ENCODE measurements at regions not wholly inside any gene's neighbourhood (a gene's known extent, or its start where the extent isn't known, plus 50 kb on each side); places are given as distances from the start of the nearest gene placed in this dataset.
"Not testable (repeated sequence)": the region's sequence is repeated elsewhere in the genome, so short reads cannot be mapped to it uniquely, and the experiment has no call there.

- H3K4me3 ChIP-seq (replicated peaks; ENCODE audit: low read depth, low read length): no peak overlapping the region
- DNase-seq (ENCODE audit: extremely low read depth, low read depth): no peak
- no peak for TF ChIP-seq CTCF (IDR thresholded peaks at IDR 0.05; ENCODE audit: low read depth, low read length, missing control alignments)
Observed at GRCh38 chr2:125746321-125747164, 909.4 kb upstream of the GYPC start.

GRCh38 chr2:125747165-125747425 is 908.9 kb upstream of the GYPC start:
- TF ChIP-seq CTCF (IDR thresholded peaks at IDR 0.05; ENCODE audit: low read depth, low read length, missing control alignments): no peak
- H3K4me3 ChIP-seq (replicated peaks; ENCODE audit: low read depth, low read length): no peak overlapping the region
- no peak for DNase-seq (ENCODE audit: extremely low read depth, low read depth)

GRCh38 chr2:125756431-125756830 is 899.5 kb upstream of the GYPC start:
- H3K4me3 ChIP-seq (replicated peaks; ENCODE audit: low read depth, low read length): no peak overlapping the region
- no peak for DNase-seq (ENCODE audit: extremely low read depth, low read depth)
- TF ChIP-seq CTCF (IDR thresholded peaks at IDR 0.05; ENCODE audit: low read depth, low read length, missing control alignments): no peak

- no peak overlapping the region for H3K4me3 ChIP-seq (replicated peaks; ENCODE audit: low read depth, low read length)
- no peak for TF ChIP-seq CTCF (IDR thresholded peaks at IDR 0.05; ENCODE audit: low read depth, low read length, missing control alignments)
- no peak for DNase-seq (ENCODE audit: extremely low read depth, low read depth)
Observed at GRCh38 chr2:125796784-125797183, 859.2 kb upstream of the GYPC start.

GRCh38 chr2:125797192-125797591 is 858.8 kb upstream of the GYPC start:
- no peak overlapping the region for H3K4me3 ChIP-seq (replicated peaks; ENCODE audit: low read depth, low read length)
- DNase-seq (ENCODE audit: extremely low read depth, low read depth): no peak
- no peak for TF ChIP-seq CTCF (IDR thresholded peaks at IDR 0.05; ENCODE audit: low read depth, low read length, missing control alignments)

- no peak for TF ChIP-seq CTCF (IDR thresholded peaks at IDR 0.05; ENCODE audit: low read depth, low read length, missing control alignments)
- no peak for DNase-seq (ENCODE audit: extremely low read depth, low read depth)
- no peak overlapping the region for H3K4me3 ChIP-seq (replicated peaks; ENCODE audit: low read depth, low read length)
Observed at GRCh38 chr2:125822746-125823145, 833.2 kb upstream of the GYPC start.

- not testable (repeated sequence) for H3K4me3 ChIP-seq (replicated peaks; ENCODE audit: low read depth, low read length); DNase-seq (ENCODE audit: extremely low read depth, low read depth)
Observed at GRCh38 chr2:125825781-125826180, 830.2 kb upstream of the GYPC start.

All from HFF-Myc (cell line).